Stromal cell of bone marrow (primary cell): ENCODE measurements at regions not wholly inside any gene's neighbourhood (a gene's known extent, or its start where the extent isn't known, plus 50 kb on each side); places are given as distances from the start of the nearest gene placed in this dataset.
"Not testable (repeated sequence)": the region's sequence is repeated elsewhere in the genome, so short reads cannot be mapped to it uniquely, and the experiment has no call there.

Experiments used
- DNase-seq: peaks from one replicate; pipeline ENCODE4 v3.0.0-alpha.2; 2012; ENCODE audit warnings: low read depth

- DNase-seq = no peak
Measured at GRCh38 chr13:81283062-81283461, 942.1 kb upstream of the SPRY2 start.

DNA sequence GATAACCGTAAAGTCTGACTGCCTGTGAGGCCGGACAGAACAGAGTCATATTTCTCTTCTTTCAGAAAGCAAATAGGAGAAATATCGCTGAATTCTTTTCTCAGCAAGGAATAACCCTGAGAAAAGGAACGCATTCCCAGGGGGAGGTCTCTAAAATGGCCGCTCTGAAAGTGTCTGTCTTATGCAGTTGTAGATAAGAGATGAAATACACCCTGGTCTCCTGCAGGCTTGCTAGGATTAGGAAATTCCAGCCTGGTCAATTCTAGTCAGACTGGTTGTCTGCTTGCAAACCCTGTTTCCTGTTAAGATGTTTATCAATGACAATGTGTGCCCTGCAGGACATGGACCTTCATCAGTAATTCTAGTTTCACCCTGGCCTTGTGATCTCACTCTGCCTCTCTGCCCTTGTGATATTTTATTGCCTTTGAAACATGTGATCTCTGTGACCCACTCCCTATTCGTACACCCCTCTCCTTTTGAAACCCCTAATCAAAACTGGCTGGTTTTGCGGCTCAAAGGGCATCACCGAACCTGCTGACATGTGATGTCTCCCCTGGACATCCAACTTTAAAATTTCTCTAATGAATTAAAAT, 934.8 kb upstream of the SPRY2 start:
- DNase-seq = no peak

- no peak for DNase-seq
Measured at GRCh38 chr13:81247711-81248110, 906.8 kb upstream of the SPRY2 start.

DNA sequence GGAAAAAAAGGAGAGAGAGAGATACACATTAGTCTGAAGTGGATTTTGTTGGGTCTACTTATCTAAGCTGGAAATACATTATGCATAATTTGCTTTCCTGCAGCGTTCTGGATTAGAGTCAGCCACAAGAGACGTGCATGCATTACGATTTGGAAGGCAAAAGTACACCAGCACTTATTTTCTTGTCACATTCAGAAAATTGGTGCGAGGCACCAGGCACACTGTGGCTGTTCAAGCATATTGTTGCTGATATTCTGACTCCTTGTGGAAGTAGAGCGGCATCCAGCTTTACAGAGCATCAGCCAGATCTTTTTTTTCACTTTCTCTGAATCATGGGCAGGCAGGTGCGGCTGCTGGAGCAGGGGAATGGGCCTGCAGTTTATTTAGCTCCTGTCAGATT, 905.6 kb upstream of the SPRY2 start:
- DNase-seq = no peak

GRCh38 chr13:81244011-81244410, 903.1 kb upstream of the SPRY2 start:
- no peak for DNase-seq

DNA sequence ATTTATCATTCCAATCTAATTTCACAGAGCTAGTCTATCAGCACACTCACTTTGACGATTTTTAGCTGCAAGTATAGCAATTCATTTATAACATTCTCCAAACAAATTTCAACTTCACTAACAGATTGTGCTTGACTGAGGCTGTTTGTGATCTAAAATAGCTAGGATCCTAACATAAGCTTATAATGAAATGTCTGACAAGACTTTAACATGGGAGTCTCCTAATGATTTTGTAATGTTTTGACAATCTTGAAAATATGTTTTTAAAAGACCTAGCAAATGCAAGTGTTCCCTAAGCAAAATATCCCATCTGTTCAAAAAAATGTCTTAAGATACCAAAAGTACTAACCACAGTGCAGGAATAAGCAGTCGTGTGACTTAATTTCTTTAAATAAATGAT, 889.5 kb upstream of the SPRY2 start:
- DNase-seq = no peak

DNA sequence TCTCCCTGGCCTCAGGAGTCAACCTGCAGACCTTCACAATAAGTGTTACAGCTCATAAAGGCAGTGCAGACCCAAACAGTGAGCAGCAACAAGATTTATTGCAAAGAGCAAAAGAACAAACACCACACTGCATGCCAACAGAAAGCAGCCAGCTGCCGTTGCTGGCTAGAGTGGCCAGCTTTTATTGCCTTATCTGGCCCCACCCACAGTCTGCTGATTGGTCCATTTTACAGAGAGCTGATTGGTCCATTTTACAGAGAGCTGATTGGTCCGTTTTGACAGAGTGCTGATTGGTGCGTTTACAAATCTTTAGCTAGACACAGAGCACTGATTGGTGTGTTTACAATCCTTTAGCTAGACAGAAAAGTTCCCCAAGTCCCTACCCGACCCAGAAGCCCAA, 885.9 kb upstream of the SPRY2 start:
- not testable (repeated sequence) for DNase-seq

DNA sequence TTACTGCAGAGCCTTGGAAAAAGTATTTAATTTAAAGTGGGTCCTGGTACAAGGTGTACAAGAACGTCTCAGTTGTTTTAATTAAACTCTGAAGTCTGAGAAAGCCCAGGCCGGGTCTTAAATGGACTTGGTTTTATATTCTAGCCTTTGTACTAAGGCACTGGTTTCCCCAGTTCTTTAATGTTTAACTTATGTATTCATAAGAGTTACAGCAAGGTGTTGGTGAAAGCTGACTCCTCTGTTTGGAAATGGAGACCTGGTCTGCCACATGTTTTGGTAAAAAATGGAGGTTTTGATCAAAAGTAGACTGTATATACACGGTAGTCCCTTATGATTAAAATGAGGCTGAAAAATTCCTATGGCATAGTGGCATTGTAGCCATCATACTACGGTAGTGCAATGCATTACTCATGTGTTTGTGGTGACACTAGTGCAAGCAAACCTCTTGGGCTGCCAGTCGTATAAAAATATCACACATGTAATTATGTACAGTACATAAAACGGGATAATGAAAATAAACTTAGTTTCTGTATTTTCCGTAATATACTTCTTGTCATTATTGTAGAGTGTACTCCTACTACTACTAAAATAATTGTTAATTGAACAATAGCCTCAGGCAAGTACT, 883.4 kb upstream of the SPRY2 start:
- no peak for DNase-seq

GRCh38 chr13:81223778-81224177, 882.9 kb upstream of the SPRY2 start:
- DNase-seq = no peak

GRCh38 chr13:81211713-81212112, 870.8 kb upstream of the SPRY2 start:
- no peak for DNase-seq

DNA sequence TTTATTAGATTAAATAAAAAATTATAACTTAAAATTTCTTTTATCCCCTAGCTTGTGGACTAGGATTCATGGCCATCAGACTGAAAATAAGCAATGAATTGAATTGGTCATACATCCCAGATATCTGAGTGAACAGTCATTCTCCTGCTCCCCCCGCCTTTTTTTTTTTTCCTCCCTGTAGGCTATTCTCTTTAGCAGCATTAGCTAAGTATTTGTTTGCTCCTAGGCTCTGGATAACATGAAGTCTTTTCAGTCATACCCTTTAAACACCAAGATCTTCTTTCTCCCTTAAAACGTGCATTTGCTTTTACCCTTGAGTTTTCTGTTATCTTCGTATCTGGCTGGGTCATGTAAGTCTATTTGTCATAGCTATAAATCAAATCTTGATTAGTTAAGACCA, 866.7 kb upstream of the SPRY2 start:
- DNase-seq = no peak

GRCh38 chr13:81207231-81207630, 866.3 kb upstream of the SPRY2 start:
- no peak for DNase-seq

GRCh38 chr13:81203783-81204182, 862.9 kb upstream of the SPRY2 start:
- DNase-seq = no peak

DNA sequence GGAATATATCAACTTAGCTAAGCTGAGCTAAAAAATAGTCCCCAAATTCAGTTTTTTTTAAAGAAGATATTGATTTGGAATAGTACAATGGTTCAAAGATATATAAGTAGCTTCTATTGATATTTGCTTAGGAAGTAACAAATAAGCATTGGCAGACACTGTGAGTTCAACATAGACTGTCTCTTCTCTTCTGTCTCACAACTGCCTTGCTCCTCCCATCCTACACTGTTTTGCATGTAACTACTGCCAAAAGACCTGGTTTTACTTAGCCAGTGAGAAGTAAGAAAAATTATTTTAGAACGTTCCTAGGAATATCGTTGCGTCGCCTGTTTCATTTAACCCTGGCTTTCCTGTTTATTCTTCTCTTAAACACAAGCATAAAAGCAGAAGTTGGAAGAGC, 859.0 kb upstream of the SPRY2 start:
- DNase-seq = no peak

DNA sequence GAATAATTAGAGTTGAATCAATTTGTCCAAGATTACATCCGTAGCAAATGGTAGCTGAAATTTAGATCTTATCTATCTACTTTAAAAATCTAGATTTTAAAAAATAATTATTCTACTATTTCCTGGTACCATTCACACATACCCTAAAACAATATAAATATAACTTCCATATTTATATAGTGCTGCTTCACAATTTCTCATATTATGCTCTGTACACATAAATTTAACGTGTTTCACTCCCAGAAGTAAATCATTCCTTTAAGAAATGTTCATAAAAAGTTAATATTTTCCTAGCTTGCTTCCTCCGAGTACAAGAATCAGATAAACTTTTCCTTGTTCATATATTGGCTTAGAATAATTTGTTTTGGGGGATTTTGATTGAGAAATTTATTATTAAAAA, 857.0 kb upstream of the SPRY2 start:
- DNase-seq = no peak

DNA sequence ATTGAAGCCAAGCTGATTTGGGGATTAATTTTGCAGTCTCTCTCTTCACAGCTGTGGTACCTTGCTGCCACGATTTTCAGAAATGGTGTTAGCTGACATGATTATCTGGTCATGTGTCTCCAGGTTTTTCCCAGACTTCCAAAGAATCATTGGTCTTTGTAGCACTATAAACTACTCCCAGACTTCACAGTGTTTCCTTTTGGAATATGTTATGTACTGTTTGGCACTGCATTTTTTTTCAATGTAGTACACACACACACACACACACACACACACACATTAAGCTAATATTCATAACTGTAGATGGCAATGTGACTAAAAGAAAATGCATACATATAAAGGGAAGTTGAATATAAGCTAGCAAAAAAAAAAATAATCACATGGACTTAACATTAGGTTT, 856.6 kb upstream of the SPRY2 start:
- no peak for DNase-seq

GRCh38 chr13:81194362-81194761, 853.4 kb upstream of the SPRY2 start:
- no peak for DNase-seq

- no peak for DNase-seq
Measured at GRCh38 chr13:81184556-81185265, 843.8 kb upstream of the SPRY2 start.

DNA sequence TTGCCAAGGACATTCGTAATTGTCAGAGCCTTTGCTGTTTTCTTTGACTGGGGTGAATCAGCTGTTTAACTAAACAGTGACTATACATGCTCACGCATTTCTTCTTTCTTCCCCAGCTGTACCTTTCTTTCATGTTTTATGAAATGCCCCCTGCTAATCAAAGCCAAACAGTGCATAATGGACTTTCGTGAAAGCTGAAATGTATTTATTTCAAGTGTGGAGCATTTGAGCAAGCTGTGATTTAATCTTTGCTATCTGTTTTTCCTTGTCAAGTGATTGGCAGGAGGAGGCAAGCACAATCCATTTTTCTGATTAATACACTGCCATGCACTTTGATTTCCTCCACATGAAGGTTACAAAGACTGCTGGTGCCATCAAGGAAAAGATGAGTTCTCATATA, 831.7 kb upstream of the SPRY2 start:
- no peak for DNase-seq

DNA sequence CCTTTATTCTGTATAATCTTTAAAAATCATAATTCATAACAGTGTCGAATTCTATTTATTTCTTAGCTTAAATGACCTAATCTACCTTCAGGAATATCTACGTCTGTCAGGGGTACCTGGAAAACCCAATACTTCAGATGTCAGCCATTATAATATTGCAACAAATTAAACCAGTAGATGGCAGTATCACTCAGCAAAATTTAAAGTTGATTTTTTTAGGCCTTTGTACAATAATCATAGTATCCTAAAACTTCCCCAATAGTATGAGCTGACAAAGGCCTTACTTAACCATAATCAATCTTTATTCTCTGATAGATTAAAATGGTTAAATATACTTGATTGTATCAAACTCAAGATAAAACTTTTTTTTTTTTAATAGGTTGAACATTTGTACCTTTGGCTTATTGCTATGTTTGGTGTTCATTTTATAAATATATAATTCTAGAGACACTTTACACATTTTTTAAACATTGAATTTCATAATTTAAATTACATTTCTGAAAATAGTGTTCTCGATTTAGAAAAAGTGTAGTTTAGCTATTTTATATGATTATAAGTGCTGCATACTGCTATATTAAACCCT, 830.2 kb upstream of the SPRY2 start:
- no peak for DNase-seq

DNA sequence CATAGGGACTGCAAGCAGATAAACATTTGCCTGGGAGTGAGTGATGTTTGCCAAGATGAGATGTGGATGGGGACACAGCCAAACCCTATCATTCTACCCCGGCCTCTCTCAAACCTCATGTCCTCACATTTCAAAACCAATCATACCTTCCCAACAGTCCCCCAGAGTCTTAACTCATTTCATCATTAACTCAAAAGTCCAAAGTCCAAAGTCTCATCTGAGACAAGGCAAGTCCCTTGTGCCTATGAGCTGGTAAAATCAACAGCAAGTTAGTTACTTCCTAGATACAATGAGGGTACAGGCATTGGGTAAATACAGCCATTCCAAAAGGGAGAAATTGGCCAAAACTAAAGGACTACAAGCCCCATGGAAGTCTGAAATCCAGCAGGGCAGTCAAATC, 822.9 kb upstream of the SPRY2 start:
- not testable (repeated sequence) for DNase-seq

GRCh38 chr13:81153478-81153877, 812.6 kb upstream of the SPRY2 start:
- DNase-seq = no peak

GRCh38 chr13:81148822-81149221, 807.9 kb upstream of the SPRY2 start:
- DNase-seq = no peak
